Liver (tissue), 3 donors: ENCODE measurements at regions not wholly inside any gene's neighbourhood (a gene's known extent, or its start where the extent isn't known, plus 50 kb on each side); places are given as distances from the start of the nearest gene placed in this dataset.

ENCODE experiments used
- SP1 ChIP-seq: IDR thresholded peaks from 2 replicates; pipeline ENCODE4 v1.6.1; 2018; ENCODE audit warnings: antibody characterized with exemption, mild to moderate bottlenecking
- TAF1 ChIP-seq: conservative IDR thresholded peaks from 2 replicates; pipeline ENCODE4 v1.6.1; 2016; ENCODE audit warnings: antibody characterized with exemption, mild to moderate bottlenecking
- TF ChIP-seq, protein P1 (sequence below): fragments of 150-350 bp; IDR thresholded peaks from 2 replicates; pipeline ENCODE4 v1.5.1; 2017; ENCODE audit warnings: improper control_type of control experiment, low read depth, low read length; ENCODE audit not compliant: missing input control
- donor health status: healthy.
- donor health status: healthy.

DNA sequence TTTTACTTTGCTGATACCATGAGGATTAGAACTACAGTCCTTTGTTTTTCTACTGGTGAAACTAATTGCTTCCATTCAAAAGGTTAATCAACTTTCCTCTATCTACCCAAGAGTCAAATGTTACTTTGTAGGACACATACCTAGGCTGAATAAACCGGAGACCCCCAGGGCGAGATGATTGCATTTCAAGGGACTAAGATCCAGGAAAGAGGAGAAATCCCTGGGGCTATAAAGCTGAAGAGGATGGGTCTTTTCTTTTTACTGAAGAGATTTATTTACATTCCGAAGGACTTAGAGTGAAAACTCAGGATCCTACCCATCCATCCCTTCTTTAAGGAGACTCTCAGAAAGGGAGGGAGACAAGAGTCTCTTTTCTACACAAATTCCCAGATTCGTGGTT lies 331.9 kb downstream of the CDH19 start:
- TF ChIP-seq, protein P1, sequence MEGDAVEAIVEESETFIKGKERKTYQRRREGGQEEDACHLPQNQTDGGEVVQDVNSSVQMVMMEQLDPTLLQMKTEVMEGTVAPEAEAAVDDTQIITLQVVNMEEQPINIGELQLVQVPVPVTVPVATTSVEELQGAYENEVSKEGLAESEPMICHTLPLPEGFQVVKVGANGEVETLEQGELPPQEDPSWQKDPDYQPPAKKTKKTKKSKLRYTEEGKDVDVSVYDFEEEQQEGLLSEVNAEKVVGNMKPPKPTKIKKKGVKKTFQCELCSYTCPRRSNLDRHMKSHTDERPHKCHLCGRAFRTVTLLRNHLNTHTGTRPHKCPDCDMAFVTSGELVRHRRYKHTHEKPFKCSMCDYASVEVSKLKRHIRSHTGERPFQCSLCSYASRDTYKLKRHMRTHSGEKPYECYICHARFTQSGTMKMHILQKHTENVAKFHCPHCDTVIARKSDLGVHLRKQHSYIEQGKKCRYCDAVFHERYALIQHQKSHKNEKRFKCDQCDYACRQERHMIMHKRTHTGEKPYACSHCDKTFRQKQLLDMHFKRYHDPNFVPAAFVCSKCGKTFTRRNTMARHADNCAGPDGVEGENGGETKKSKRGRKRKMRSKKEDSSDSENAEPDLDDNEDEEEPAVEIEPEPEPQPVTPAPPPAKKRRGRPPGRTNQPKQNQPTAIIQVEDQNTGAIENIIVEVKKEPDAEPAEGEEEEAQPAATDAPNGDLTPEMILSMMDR: no peak
- TF ChIP-seq SP1: no peak
- TF ChIP-seq TAF1: no peak
